B cell (primary cell): ENCODE measurements at regions not wholly inside any gene's neighbourhood (a gene's known extent, or its start where the extent isn't known, plus 50 kb on each side); places are given as distances from the start of the nearest gene placed in this dataset.

ENCODE experiments used
- ATAC-seq: fragments of 200-7000 bp; cut with Tn5 transposase; one replicate; pipeline ENCODE4 v1.10.0; 2021; ENCODE audit warnings: low read depth, mild to moderate bottlenecking, moderate number of reproducible peaks, moderate library complexity
- CTCF ChIA-PET: fragments of 350-600 bp; sonication (Branson Sonifier 250); formaldehyde crosslinking; loops from one replicate; lab custom pipeline; 2021; ENCODE audit warnings: antibody characterized with exemption, inconsistent platforms; lab: Charles Lee
- POLR2A ChIA-PET: fragments of 350-600 bp; sonication (Branson Sonifier 250); formaldehyde crosslinking; loops from one replicate; lab custom pipeline; 2021; ENCODE audit warnings: antibody characterized with exemption; lab: Charles Lee
- DNase-seq: peaks from one replicate; pipeline ENCODE4 v3.0.0; 2013
- H2AFZ ChIP-seq: 2 replicates; pipeline ENCODE4 v1.6.1; 2012; ENCODE audit warnings: mild to moderate bottlenecking, low read depth, low read length; ENCODE audit not compliant: insufficient read depth, poor library complexity, severe bottlenecking
- H3K27ac ChIP-seq, 2 donors: 1 replicate in 1 of 2; 2 replicates in 1 of 2; pipeline ENCODE4 v1.5.1; 2012 to 2013; ENCODE audit warnings: low read length in 2 of 2, mild to moderate bottlenecking in 2 of 2, moderate library complexity in 1 of 2
- H3K27me3 ChIP-seq, 4 experiments: fragments of 200-600 bp in 1 of 4; sonication (generic) in 1 of 4; replicated peaks in 1 of 4; 1 replicate in 2 of 4; 2 replicates in 2 of 4; pipeline versions ENCODE4 v1.6.1 to v1.7.0; 2013 to 2016; ENCODE audit warnings: low read length in 3 of 4, mild to moderate bottlenecking in 2 of 4, mixed read lengths in 1 of 4, moderate library complexity in 1 of 4; ENCODE audit not compliant: insufficient read depth in 4 of 4, control insufficient read depth in 3 of 4; ENCODE audit errors: control extremely low read depth in 1 of 4
- H3K36me3 ChIP-seq, 2 experiments: replicated peaks in 1 of 2; 1 replicate in 1 of 2; 2 replicates in 1 of 2; pipeline versions ENCODE4 v1.6.1 to v1.7.1; 2013; ENCODE audit warnings: low read length in 1 of 2; ENCODE audit not compliant: insufficient read depth in 2 of 2, control insufficient read depth in 1 of 2; ENCODE audit errors: control extremely low read depth in 1 of 2, extremely low read depth in 1 of 2
- H3K4me1 ChIP-seq, 2 donors: fragments of 200-600 bp in 1 of 2; sonication (generic) in 1 of 2; 1 replicate in 1 of 2; 2 replicates in 1 of 2; pipeline versions ENCODE4 v1.5.1 to v1.6.1; 2013 to 2017; ENCODE audit warnings: low read length in 2 of 2; ENCODE audit not compliant: control insufficient read depth in 2 of 2, insufficient read depth in 2 of 2
- H3K4me2 ChIP-seq: replicated peaks from 2 replicates; pipeline ENCODE3; 2012; ENCODE audit warnings: mild to moderate bottlenecking, low read depth, low read length; ENCODE audit not compliant: poor library complexity, severe bottlenecking
- H3K4me3 ChIP-seq, 5 experiments: fragments of 200-600 bp in 1 of 5; sonication (generic) in 1 of 5; 1 replicate in 3 of 5; 2 replicates in 2 of 5; pipeline versions ENCODE4 v1.5.1 to v1.7.0; 2011 to 2016; ENCODE audit warnings: low read length in 4 of 5, mild to moderate bottlenecking in 4 of 5, low read depth in 2 of 5, control low read depth in 1 of 5, moderate library complexity in 1 of 5; ENCODE audit not compliant: insufficient read depth in 1 of 5; ENCODE audit errors: control extremely low read depth in 1 of 5, extremely low read depth in 1 of 5
- H3K79me2 ChIP-seq: fragments of 200-600 bp; sonication (generic); one replicate; pipeline ENCODE4 v1.6.0; 2016; ENCODE audit warnings: low read length; ENCODE audit not compliant: control insufficient read depth, insufficient read depth
- H3K9ac ChIP-seq: fragments of 200-600 bp; sonication (generic); 2 replicates; pipeline ENCODE4 v1.6.1; 2017; ENCODE audit warnings: mild to moderate bottlenecking, low read length, moderate library complexity
- H3K9me3 ChIP-seq, 3 donors: one replicate each; pipeline versions ENCODE4 v1.6.1 to v1.7.1; 2013; ENCODE audit warnings: low read length in 2 of 3; ENCODE audit not compliant: control insufficient read depth in 2 of 3, insufficient read depth in 1 of 3; ENCODE audit errors: control extremely low read depth in 1 of 3
- H4K20me1 ChIP-seq: 2 replicates; pipeline ENCODE4 v1.6.0; 2012; ENCODE audit warnings: mild to moderate bottlenecking, low read length; ENCODE audit not compliant: insufficient read depth, control insufficient read depth, poor library complexity, severe bottlenecking
- H3K27ac Mint-ChIP-seq: one replicate; pipeline ENCODE4 v1.8.0; 2021; ENCODE audit warnings: mixed read lengths
- H3K27me3 Mint-ChIP-seq: one replicate; pipeline ENCODE4 v1.8.0; 2021; ENCODE audit warnings: mixed read lengths
- H3K4me1 Mint-ChIP-seq: one replicate; pipeline ENCODE4 v1.8.0; 2021; ENCODE audit warnings: mixed read lengths
- H3K4me3 Mint-ChIP-seq: one replicate; pipeline ENCODE4 v1.8.0; 2021; ENCODE audit warnings: mixed read lengths
- H3K9me3 Mint-ChIP-seq: one replicate; pipeline ENCODE4 v1.8.0; 2022; ENCODE audit warnings: mixed read lengths; ENCODE audit not compliant: insufficient read depth
- CTCF ChIP-seq: fragments of 200-600 bp; IDR thresholded peaks from one replicate; pipeline ENCODE4 v1.8.0; 2022; ENCODE audit warnings: antibody characterized with exemption, mild to moderate bottlenecking
- EZH2 ChIP-seq: IDR thresholded peaks from 2 replicates; pipeline ENCODE4 v1.6.1; 2012; ENCODE audit warnings: borderline replicate concordance, low read depth, mild to moderate bottlenecking, moderate library complexity, low read length; ENCODE audit not compliant: insufficient read depth, poor library complexity, severe bottlenecking
- WGBS: methylation state at CpG from one replicate; pipeline ENCODE4 v1.1.5; 2013; ENCODE audit warnings: missing lambda C conversion rate; ENCODE audit not compliant: insufficient coverage; 5-methylcytosine and 5-hydroxymethylcytosine counted together
- intact Hi-C: fragments of 100-400 bp; cut with micrococcal nuclease; formaldehyde crosslinking; loops from one replicate; pipeline ENCODE4 v1.10.0; 2022

- no peak overlapping the region for H3K4me3 Mint-ChIP-seq
- peaks cover 20% of the 10 kb centered on the region for H3K27me3 Mint-ChIP-seq
- Histone ChIP-seq H2AFZ (no peak overlapping the region), H3K9me3 (no peaks in the 10 kb centered on the region), H3K4me3 (no peak overlapping the region), H3K79me2 (no peaks in the 10 kb centered on the region), H3K36me3 (no peaks in the 10 kb centered on the region), H3K27ac (no peak overlapping the region), H3K4me2 (no peak overlapping the region), H3K27me3 (no peaks in the 10 kb centered on the region), H4K20me1 (no peaks in the 10 kb centered on the region), H3K9ac (no peak overlapping the region), H3K4me1 (no peaks in the 10 kb centered on the region)
- no peak overlapping the region for H3K27ac Mint-ChIP-seq
- CTCF ChIA-PET = no interaction called here
- H3K9me3 Mint-ChIP-seq = no peaks in the 10 kb centered on the region
- no peak for ATAC-seq
- intact Hi-C loops = no loop called here
- TF ChIP-seq CTCF = no peak
- no peak for TF ChIP-seq EZH2
- DNase-seq = no peak
- no peaks in the 10 kb centered on the region for H3K4me1 Mint-ChIP-seq
- POLR2A ChIA-PET = no interaction called here
These were observed 232.5 kb downstream of the PARP8 start for GRCh38 chr5:50898966-50899365.

- Histone ChIP-seq H3K4me3 (no peak overlapping the region), H3K27me3 (no peaks in the 10 kb centered on the region), H3K9me3 (no peaks in the 10 kb centered on the region), H3K4me1 (no peaks in the 10 kb centered on the region), H3K4me2 (no peak overlapping the region), H3K9ac (no peak overlapping the region), H3K27ac (no peak overlapping the region), H4K20me1 (no peaks in the 10 kb centered on the region), H3K36me3 (no peaks in the 10 kb centered on the region), H3K79me2 (no peaks in the 10 kb centered on the region), H2AFZ (no peak overlapping the region)
- TF ChIP-seq EZH2 (no peak), CTCF (no peak)
- WGBS = 100% methylated on average over 1 of the region's 3 CpGs
- no peak for DNase-seq
- no peaks in the 10 kb centered on the region for H3K9me3 Mint-ChIP-seq
- H3K4me3 Mint-ChIP-seq = no peak overlapping the region
- H3K4me1 Mint-ChIP-seq = no peaks in the 10 kb centered on the region
- ATAC-seq = no peak
- intact Hi-C loops = no loop called here
- ChIA-PET POLR2A (no interaction called here), CTCF (no interaction called here)
- H3K27me3 Mint-ChIP-seq = peaks cover 20% of the 10 kb centered on the region
- no peak overlapping the region for H3K27ac Mint-ChIP-seq
These were observed 234.6 kb downstream of the PARP8 start for GRCh38 chr5:50900952-50901510.
